Thoracic aorta (tissue), 2 donors: ENCODE measurements at regions not wholly inside any gene's neighbourhood (a gene's known extent, or its start where the extent isn't known, plus 50 kb on each side); places are given as distances from the start of the nearest gene placed in this dataset.
"Not testable (repeated sequence)": the region's sequence is repeated elsewhere in the genome, so short reads cannot be mapped to it uniquely, and the experiment has no call there.

ENCODE experiments used
- ATAC-seq: fragments of 150-250 bp; one replicate; pipeline ENCODE4 v1.8.0; 2017; ENCODE audit warnings: low read depth; ENCODE audit not compliant: insufficient number of reproducible peaks, low FRiP score
- DNase-seq: peaks from one replicate; pipeline ENCODE4 v3.0.0-alpha.2; 2020; ENCODE audit warnings: low spot score
- H3K27ac ChIP-seq, 2 donors: fragments of 200-600 bp; sonication (generic); 1 replicate in 1 of 2; 2 replicates in 1 of 2; pipeline ENCODE4 v1.5.1; 2016; ENCODE audit warnings: mild to moderate bottlenecking in 2 of 2, moderate library complexity in 2 of 2
- H3K27me3 ChIP-seq: fragments of 200-600 bp; sonication (generic); replicated peaks from 2 replicates; pipeline ENCODE4 v1.6.0; 2016; ENCODE audit warnings: mild to moderate bottlenecking; ENCODE audit not compliant: insufficient read depth
- H3K36me3 ChIP-seq: fragments of 200-600 bp; sonication (generic); one replicate; pipeline ENCODE4 v1.5.1; 2016
- H3K4me1 ChIP-seq, 2 donors: fragments of 200-600 bp; sonication (generic); 1 replicate in 1 of 2; 2 replicates in 1 of 2; pipeline versions ENCODE4 v1.5.1 to v1.6.0; 2016; ENCODE audit warnings: low read depth in 2 of 2, mild to moderate bottlenecking in 1 of 2; ENCODE audit not compliant: control insufficient read depth in 1 of 2
- H3K4me3 ChIP-seq: fragments of 200-600 bp; sonication (generic); 2 replicates; pipeline ENCODE4 v1.5.1; 2016; ENCODE audit warnings: mild to moderate bottlenecking
- H3K9me3 ChIP-seq: fragments of 200-600 bp; sonication (generic); 2 replicates; pipeline ENCODE4 v1.5.1; 2016
- CTCF ChIP-seq: fragments of 200-600 bp; sonication (generic); IDR thresholded peaks from one replicate; pipeline ENCODE4 v1.5.1; 2019; ENCODE audit warnings: antibody characterized with exemption

- ATAC-seq, result peak; percentile 36
Observed at GRCh38 chr15:31200735-31201151, 99.2 kb upstream of the TRPM1 start.

GRCh38 chr15:31202953-31203352, 101.4 kb upstream of the TRPM1 start:
- H3K27ac ChIP-seq, result no peak overlapping the region
- no peaks in the 10 kb centered on the region for H3K36me3 ChIP-seq
- H3K4me1 ChIP-seq, result no peaks in the 10 kb centered on the region
- no peak overlapping the region for H3K4me3 ChIP-seq
- TF ChIP-seq CTCF, result no peak
- ATAC-seq, result no peak
- H3K9me3 ChIP-seq, result no peaks in the 10 kb centered on the region
- no peaks in the 10 kb centered on the region for H3K27me3 ChIP-seq
- DNase-seq, result no peak

More at GRCh38 chr15:31200735-31201151, 99.2 kb upstream of the TRPM1 start:
- no peaks in the 10 kb centered on the region for H3K9me3 ChIP-seq
- H3K36me3 ChIP-seq, result no peaks in the 10 kb centered on the region
- no peaks in the 10 kb centered on the region for H3K27me3 ChIP-seq
- no peaks in the 10 kb centered on the region for H3K4me1 ChIP-seq
- peak; percentile 44 for TF ChIP-seq CTCF
- no peak overlapping the region for H3K4me3 ChIP-seq
- DNase-seq, result no peak
- H3K27ac ChIP-seq, result no peak overlapping the region

GRCh38 chr15:31203999-31204398, 102.5 kb upstream of the TRPM1 start:
- no peak for TF ChIP-seq CTCF
- no peaks in the 10 kb centered on the region for H3K4me1 ChIP-seq
- DNase-seq (no peak), ATAC-seq (no peak)
- H3K9me3 ChIP-seq, result no peaks in the 10 kb centered on the region
- H3K27me3 ChIP-seq, result no peaks in the 10 kb centered on the region
- no peak overlapping the region for H3K27ac ChIP-seq
- H3K36me3 ChIP-seq, result no peaks in the 10 kb centered on the region
- no peak overlapping the region for H3K4me3 ChIP-seq

- no peak for ATAC-seq
- H3K27ac ChIP-seq, result no peak overlapping the region
- peaks cover 1% of the 10 kb centered on the region for H3K9me3 ChIP-seq
- no peaks in the 10 kb centered on the region for H3K4me1 ChIP-seq
- no peak for TF ChIP-seq CTCF
- no peaks in the 10 kb centered on the region for H3K36me3 ChIP-seq
- no peak overlapping the region for H3K4me3 ChIP-seq
- no peak for DNase-seq
- H3K27me3 ChIP-seq, result no peaks in the 10 kb centered on the region
Observed at GRCh38 chr15:31206386-31207181, 105.1 kb upstream of the TRPM1 start.

GRCh38 chr15:31207246-31207645, 105.7 kb upstream of the TRPM1 start:
- Histone ChIP-seq H3K9me3 (peaks cover 2% of the 10 kb centered on the region), H3K27ac (no peak overlapping the region), H3K4me1 (no peaks in the 10 kb centered on the region), H3K27me3 (no peaks in the 10 kb centered on the region), H3K4me3 (no peak overlapping the region), H3K36me3 (no peaks in the 10 kb centered on the region)
- DNase-seq (no peak), ATAC-seq (no peak)
- TF ChIP-seq CTCF, result no peak

GRCh38 chr15:31207861-31208260, 106.3 kb upstream of the TRPM1 start:
- H3K4me1 ChIP-seq, H3K4me3 ChIP-seq, H3K27ac ChIP-seq, ATAC-seq, H3K27me3 ChIP-seq, DNase-seq, H3K36me3 ChIP-seq, H3K9me3 ChIP-seq: not testable (repeated sequence)
